ENCODE measurements at regions not wholly inside any gene's neighbourhood (a gene's known extent, or its start where the extent isn't known, plus 50 kb on each side); places are given as distances from the start of the nearest gene placed in this dataset.

DNA sequence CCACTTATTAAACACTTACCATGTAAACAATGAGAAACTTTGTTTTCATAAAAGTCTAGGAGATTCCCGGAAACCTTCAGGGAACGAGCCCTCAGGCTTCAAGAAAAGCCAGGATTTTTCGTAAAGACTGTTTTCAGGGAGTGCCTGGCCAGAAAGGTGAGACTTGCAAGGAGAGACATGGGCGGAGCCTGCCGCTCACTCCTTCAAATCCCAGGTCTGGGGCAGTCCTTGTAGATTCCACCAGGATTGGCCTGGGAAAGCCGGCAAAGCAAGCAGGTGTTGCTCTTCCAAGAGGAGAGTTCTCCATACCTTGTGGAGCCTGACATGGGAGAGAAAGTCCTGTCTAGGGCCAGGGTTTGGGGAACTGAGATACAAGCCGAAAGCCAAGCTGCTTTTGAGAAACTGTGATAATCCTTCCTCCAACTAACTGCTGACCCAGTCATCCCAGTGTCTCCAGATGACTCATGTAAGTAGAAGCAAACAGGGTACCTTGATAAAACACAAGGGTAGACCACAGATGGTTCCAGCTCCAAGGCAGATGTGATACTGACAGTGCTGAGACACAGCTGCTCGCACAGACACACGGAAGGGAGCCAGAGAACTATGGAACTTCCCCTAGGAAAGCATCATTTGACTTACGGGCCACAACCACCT is 69.4 kb upstream of the NAA20 start:
- Mint-ChIP-seq H3K27me3 (ENCODE audit: low read depth) (peaks cover 9% of the 10 kb centered on the region), H3K27ac (no peak overlapping the region), H3K4me3 (ENCODE audit: low read depth) (no peak overlapping the region), H3K36me3 (ENCODE audit: low read depth) (no peaks in the 10 kb centered on the region), H3K4me1 (ENCODE audit: low read depth) (peaks cover 22% of the 10 kb centered on the region), H3K9me3 (no peaks in the 10 kb centered on the region)
- intact Hi-C loops (cut with micrococcal nuclease) = loop anchor here (10.0 kb wide), 1 partner anchor 547 kb away; no protein-coding TSS in a partner anchor
- DNase-seq (ENCODE audit: low spot score) = no peak

- peaks cover 19% of the 10 kb centered on the region for H3K4me1 Mint-ChIP-seq (ENCODE audit: low read depth)
- H3K9me3 Mint-ChIP-seq = no peaks in the 10 kb centered on the region
- no peak overlapping the region for H3K4me3 Mint-ChIP-seq (ENCODE audit: low read depth)
- H3K36me3 Mint-ChIP-seq (ENCODE audit: low read depth) = no peaks in the 10 kb centered on the region
- intact Hi-C loops (cut with micrococcal nuclease) = loop anchor here (10.0 kb wide), 1 partner anchor 545 kb away; no protein-coding TSS in a partner anchor
- peaks cover 7% of the 10 kb centered on the region for H3K27me3 Mint-ChIP-seq (ENCODE audit: low read depth)
- DNase-seq (ENCODE audit: low spot score) = no peak
- no peak overlapping the region for H3K27ac Mint-ChIP-seq
Observed at GRCh38 chr20:19949195-19949867, 67.8 kb upstream of the NAA20 start.

DNA sequence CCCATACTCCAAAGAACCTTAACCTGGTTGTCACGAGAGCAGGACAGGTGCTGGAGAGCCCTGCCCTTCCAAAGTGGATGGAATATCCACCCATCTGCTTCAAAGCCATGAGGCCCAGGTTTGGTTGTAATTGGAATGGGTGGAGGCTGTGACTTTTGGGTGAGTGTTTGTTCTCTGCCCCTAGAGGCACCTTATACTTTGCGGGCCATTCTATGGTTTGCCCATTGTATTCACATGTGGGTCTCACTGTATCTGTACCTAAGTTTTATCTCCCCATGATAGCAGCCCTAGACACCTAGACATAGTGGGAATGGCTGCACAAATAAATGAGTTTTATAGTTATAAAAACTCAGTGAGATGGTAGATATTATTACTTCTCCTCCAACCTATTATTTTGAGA is 67.1 kb upstream of the NAA20 start:
- intact Hi-C loops (cut with micrococcal nuclease) = no loop called here
- DNase-seq (ENCODE audit: low spot score) = no peak
- Mint-ChIP-seq H3K4me1 (ENCODE audit: low read depth) (peaks cover 13% of the 10 kb centered on the region), H3K27me3 (ENCODE audit: low read depth) (peaks cover 7% of the 10 kb centered on the region), H3K36me3 (ENCODE audit: low read depth) (no peaks in the 10 kb centered on the region), H3K9me3 (no peaks in the 10 kb centered on the region), H3K27ac (no peak overlapping the region), H3K4me3 (ENCODE audit: low read depth) (no peak overlapping the region)

DNA sequence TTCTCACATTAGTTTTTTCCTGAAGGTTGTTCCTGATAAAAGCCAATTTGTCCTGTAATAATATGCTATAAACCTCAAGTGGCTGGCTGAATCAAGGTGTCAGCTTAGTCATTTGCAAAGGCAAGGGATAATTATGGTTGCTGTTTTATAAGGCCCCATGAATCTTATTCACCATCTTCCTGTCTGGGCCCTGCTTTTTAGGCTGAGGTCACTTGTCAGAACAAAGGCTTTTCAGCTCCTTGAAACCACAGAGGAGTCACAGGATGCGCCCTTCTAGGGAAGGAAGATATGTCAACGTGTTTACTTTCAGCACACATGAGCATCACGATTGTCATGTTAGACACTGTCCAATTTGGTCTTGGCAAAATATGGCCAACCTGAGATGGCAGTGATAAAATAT is 64.8 kb upstream of the NAA20 start:
- H3K27me3 Mint-ChIP-seq (ENCODE audit: low read depth) = peaks cover 7% of the 10 kb centered on the region
- no peak for DNase-seq (ENCODE audit: low spot score)
- intact Hi-C loops (cut with micrococcal nuclease) = no loop called here
- no peaks in the 10 kb centered on the region for H3K9me3 Mint-ChIP-seq
- peaks cover 4% of the 10 kb centered on the region for H3K4me1 Mint-ChIP-seq (ENCODE audit: low read depth)
- H3K36me3 Mint-ChIP-seq (ENCODE audit: low read depth) = no peaks in the 10 kb centered on the region
- no peak overlapping the region for H3K27ac Mint-ChIP-seq
- H3K4me3 Mint-ChIP-seq (ENCODE audit: low read depth) = no peak overlapping the region

DNA sequence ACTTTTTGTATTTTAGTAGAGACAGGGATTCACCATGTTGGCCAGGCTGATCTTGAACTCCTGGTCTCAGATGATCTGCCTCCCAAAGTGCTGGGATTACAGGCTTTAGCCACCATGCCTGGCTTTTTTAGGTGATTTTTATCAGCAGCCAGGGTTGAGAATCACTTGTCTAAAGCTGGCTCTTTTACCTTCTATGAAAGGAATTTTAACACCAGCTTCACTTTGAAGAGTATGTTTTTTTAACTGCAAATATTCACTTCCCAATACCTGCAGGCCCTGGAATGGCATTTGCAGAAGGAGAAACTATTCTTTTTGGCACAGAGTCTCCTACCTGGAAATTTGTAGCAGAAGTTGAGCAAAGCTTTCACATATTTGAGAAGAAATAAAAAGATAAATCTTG is 63.6 kb upstream of the NAA20 start:
- no peaks in the 10 kb centered on the region for H3K9me3 Mint-ChIP-seq
- no peak overlapping the region for H3K27ac Mint-ChIP-seq
- peaks cover 7% of the 10 kb centered on the region for H3K27me3 Mint-ChIP-seq (ENCODE audit: low read depth)
- DNase-seq (ENCODE audit: low spot score) = no peak
- H3K4me3 Mint-ChIP-seq (ENCODE audit: low read depth) = no peak overlapping the region
- intact Hi-C loops (cut with micrococcal nuclease) = no loop called here
- no peaks in the 10 kb centered on the region for H3K36me3 Mint-ChIP-seq (ENCODE audit: low read depth)
- H3K4me1 Mint-ChIP-seq (ENCODE audit: low read depth) = peaks cover 4% of the 10 kb centered on the region

- intact Hi-C loops (cut with micrococcal nuclease) = no loop called here
- Mint-ChIP-seq H3K36me3 (ENCODE audit: low read depth) (no peaks in the 10 kb centered on the region), H3K27ac (no peak overlapping the region), H3K4me1 (ENCODE audit: low read depth) (peaks cover 4% of the 10 kb centered on the region), H3K27me3 (ENCODE audit: low read depth) (no peaks in the 10 kb centered on the region), H3K9me3 (no peaks in the 10 kb centered on the region), H3K4me3 (ENCODE audit: low read depth) (no peak overlapping the region)
- no peak for DNase-seq (ENCODE audit: low spot score)
Observed at GRCh38 chr20:19956976-19957375, 60.2 kb upstream of the NAA20 start.

GRCh38 chr20:19958219-19958618 is 58.9 kb upstream of the NAA20 start:
- no peaks in the 10 kb centered on the region for H3K36me3 Mint-ChIP-seq (ENCODE audit: low read depth)
- H3K27me3 Mint-ChIP-seq (ENCODE audit: low read depth) = no peaks in the 10 kb centered on the region
- no peaks in the 10 kb centered on the region for H3K9me3 Mint-ChIP-seq
- DNase-seq (ENCODE audit: low spot score) = no peak
- H3K4me1 Mint-ChIP-seq (ENCODE audit: low read depth) = no peaks in the 10 kb centered on the region
- no peak overlapping the region for H3K27ac Mint-ChIP-seq
- intact Hi-C loops (cut with micrococcal nuclease) = no loop called here
- H3K4me3 Mint-ChIP-seq (ENCODE audit: low read depth) = no peak overlapping the region

DNA sequence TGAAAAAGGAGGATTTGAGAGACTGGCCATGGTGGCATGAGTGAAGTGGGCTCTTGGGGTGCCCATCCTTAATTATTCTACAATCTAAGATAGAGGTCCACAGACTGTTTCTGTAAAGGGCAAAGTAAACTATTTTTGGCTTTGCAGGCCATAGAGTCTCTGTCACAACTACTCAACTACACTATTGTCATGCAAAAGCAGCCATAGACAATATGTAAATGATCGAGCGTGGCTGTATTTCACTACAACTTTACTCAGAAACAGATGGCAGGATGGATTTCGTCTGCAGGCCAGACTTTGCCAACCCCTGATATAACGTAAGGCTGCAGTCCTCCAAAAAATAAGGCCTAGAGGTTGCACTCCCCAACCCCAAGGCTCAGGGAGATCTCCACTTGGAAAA is 58.2 kb upstream of the NAA20 start:
- no peak for DNase-seq (ENCODE audit: low spot score)
- Mint-ChIP-seq H3K27me3 (ENCODE audit: low read depth) (no peaks in the 10 kb centered on the region), H3K4me1 (ENCODE audit: low read depth) (no peaks in the 10 kb centered on the region), H3K9me3 (no peaks in the 10 kb centered on the region), H3K4me3 (ENCODE audit: low read depth) (no peak overlapping the region), H3K36me3 (ENCODE audit: low read depth) (no peaks in the 10 kb centered on the region), H3K27ac (no peak overlapping the region)
- intact Hi-C loops (cut with micrococcal nuclease) = no loop called here

GRCh38 chr20:19960745-19961144 is 56.4 kb upstream of the NAA20 start:
- intact Hi-C loops (cut with micrococcal nuclease) = no loop called here
- Mint-ChIP-seq H3K4me1 (ENCODE audit: low read depth) (no peaks in the 10 kb centered on the region), H3K36me3 (ENCODE audit: low read depth) (no peaks in the 10 kb centered on the region), H3K27ac (no peak overlapping the region), H3K4me3 (ENCODE audit: low read depth) (no peak overlapping the region), H3K9me3 (no peaks in the 10 kb centered on the region), H3K27me3 (ENCODE audit: low read depth) (no peaks in the 10 kb centered on the region)
- DNase-seq (ENCODE audit: low spot score) = no peak

DNA sequence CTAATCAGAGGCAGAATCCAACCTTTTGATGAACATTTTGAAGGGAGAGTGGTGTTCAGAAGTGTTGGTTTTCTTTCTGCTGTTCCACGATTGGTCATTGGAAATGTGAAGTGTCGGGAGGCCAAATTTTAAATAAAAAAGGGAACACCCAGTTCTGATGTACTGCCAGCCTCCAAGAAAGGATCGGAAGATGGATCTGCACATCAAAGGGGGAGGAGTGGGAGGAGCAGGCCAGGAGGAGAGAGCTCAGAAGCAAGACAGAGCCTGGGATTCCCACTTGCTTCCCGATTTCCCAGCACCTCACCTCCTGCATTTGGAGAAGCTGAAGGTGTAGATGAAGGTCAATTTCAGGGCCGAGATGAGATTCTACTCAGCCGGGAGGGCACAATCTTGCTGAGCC is 55.9 kb upstream of the NAA20 start:
- no peaks in the 10 kb centered on the region for H3K36me3 Mint-ChIP-seq (ENCODE audit: low read depth)
- H3K27ac Mint-ChIP-seq = no peak overlapping the region
- H3K4me3 Mint-ChIP-seq (ENCODE audit: low read depth) = no peak overlapping the region
- no peaks in the 10 kb centered on the region for H3K27me3 Mint-ChIP-seq (ENCODE audit: low read depth)
- DNase-seq (ENCODE audit: low spot score) = no peak
- H3K4me1 Mint-ChIP-seq (ENCODE audit: low read depth) = no peaks in the 10 kb centered on the region
- intact Hi-C loops (cut with micrococcal nuclease) = no loop called here
- H3K9me3 Mint-ChIP-seq = no peaks in the 10 kb centered on the region

DNA sequence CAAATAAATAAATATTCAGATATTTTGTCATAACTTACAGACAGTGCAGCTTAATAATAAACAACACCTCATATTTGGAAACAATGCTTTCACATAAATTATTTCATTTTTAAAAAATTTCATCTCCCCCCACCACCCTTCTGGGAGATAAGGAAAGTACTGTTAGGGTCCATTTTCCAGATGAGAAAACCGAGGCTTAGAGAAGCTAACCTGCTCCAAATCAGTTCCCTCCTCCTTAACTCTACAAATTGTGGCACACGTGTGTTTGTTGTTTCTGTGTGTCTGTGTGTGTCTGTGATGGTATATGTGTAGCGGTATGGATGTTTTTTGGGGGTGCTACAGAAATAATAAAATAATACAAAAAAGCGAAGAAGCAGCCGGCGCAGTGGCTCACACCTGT is 54.2 kb upstream of the NAA20 start:
- Mint-ChIP-seq H3K27ac (no peak overlapping the region), H3K4me1 (ENCODE audit: low read depth) (no peaks in the 10 kb centered on the region), H3K4me3 (ENCODE audit: low read depth) (no peak overlapping the region), H3K9me3 (no peaks in the 10 kb centered on the region), H3K27me3 (ENCODE audit: low read depth) (no peaks in the 10 kb centered on the region), H3K36me3 (ENCODE audit: low read depth) (no peaks in the 10 kb centered on the region)
- intact Hi-C loops (cut with micrococcal nuclease) = no loop called here
- no peak for DNase-seq (ENCODE audit: low spot score)

DNA sequence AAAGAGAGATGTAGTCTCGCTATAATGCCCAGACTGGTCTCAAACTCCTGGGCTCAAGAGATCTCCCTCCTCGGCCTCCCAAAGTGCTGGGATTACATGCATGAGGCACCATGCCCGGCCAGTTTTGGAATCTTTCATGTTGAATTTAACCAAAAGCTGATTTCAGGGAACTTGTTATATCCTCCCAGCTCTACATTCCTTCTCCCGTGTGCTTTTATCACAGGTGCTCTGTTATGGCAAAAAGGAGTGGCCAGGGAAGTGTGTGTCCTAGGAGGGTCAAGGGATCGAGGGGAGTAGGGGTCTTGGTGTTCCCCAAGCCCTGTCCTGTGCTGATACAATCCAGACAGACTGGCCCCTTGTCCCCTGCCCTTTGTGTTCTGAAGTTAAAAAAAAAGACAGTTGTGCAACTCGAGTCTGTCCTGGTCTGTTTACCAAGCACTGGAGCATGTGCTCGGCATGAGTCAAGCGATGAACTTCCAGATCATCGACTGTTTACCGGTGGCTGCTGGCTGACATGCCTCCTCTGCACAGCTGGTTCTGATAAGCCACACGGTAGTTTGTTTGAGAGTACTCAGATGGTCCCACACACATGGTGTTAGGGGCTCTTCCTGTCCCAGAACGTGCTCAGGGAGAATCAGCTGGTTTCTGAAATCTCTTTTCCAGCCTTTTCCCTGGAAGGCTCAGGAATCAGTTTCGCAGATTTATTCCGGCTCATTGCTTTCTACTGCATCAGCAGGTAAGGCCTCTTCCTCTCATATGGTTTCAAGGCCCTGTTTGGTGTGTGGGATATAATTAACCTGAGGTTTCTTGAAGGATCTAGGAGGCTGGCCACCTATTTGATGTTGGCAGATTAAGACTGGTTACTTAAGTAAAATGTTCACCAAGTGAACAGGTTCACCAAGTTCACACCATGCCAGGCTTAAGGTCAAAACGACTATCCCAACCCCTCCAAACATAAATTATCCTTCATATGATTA is 52.6 kb upstream of the NAA20 start:
- H3K9me3 Mint-ChIP-seq = no peaks in the 10 kb centered on the region
- H3K4me3 Mint-ChIP-seq (ENCODE audit: low read depth) = no peak overlapping the region
- DNase-seq (ENCODE audit: low spot score) = no peak

GRCh38 chr20:19966840-19967239 is 50.3 kb upstream of the NAA20 start:
- DNase-seq (ENCODE audit: low spot score) = no peak
- H3K27me3 Mint-ChIP-seq (ENCODE audit: low read depth) = no peaks in the 10 kb centered on the region
- no peak overlapping the region for H3K27ac Mint-ChIP-seq
- no peaks in the 10 kb centered on the region for H3K36me3 Mint-ChIP-seq (ENCODE audit: low read depth)
- intact Hi-C loops (cut with micrococcal nuclease) = no loop called here
- H3K4me3 Mint-ChIP-seq (ENCODE audit: low read depth) = no peak overlapping the region
- no peaks in the 10 kb centered on the region for H3K9me3 Mint-ChIP-seq
- H3K4me1 Mint-ChIP-seq (ENCODE audit: low read depth) = no peaks in the 10 kb centered on the region

More for the DNA sequence above, 52.6 kb upstream of the NAA20 start:
- intact Hi-C loops (cut with micrococcal nuclease) = no loop called here
- Mint-ChIP-seq H3K27me3 (ENCODE audit: low read depth) (no peaks in the 10 kb centered on the region), H3K36me3 (ENCODE audit: low read depth) (no peaks in the 10 kb centered on the region), H3K4me1 (ENCODE audit: low read depth) (no peaks in the 10 kb centered on the region), H3K27ac (no peak overlapping the region)
